Inferior parietal cortex (tissue), 1 donor: ENCODE measurements at regions not wholly inside any gene's neighbourhood (a gene's known extent, or its start where the extent isn't known, plus 50 kb on each side); places are given as distances from the start of the nearest gene placed in this dataset.
"Not testable (repeated sequence)": the region's sequence is repeated elsewhere in the genome, so short reads cannot be mapped to it uniquely, and the experiment has no call there.

Experiments
- DNase-seq: peaks from one replicate; pipeline ENCODE4 v3.0.0-alpha.2; 2016; ENCODE audit errors: extremely low spot score

- DNase-seq, result no peak
Measured at GRCh38 chr4:125594056-125594602, 279.4 kb downstream of the FAT4 start.

GRCh38 chr4:125605926-125606325 is 291.2 kb downstream of the FAT4 start:
- not testable (repeated sequence) for DNase-seq

DNA sequence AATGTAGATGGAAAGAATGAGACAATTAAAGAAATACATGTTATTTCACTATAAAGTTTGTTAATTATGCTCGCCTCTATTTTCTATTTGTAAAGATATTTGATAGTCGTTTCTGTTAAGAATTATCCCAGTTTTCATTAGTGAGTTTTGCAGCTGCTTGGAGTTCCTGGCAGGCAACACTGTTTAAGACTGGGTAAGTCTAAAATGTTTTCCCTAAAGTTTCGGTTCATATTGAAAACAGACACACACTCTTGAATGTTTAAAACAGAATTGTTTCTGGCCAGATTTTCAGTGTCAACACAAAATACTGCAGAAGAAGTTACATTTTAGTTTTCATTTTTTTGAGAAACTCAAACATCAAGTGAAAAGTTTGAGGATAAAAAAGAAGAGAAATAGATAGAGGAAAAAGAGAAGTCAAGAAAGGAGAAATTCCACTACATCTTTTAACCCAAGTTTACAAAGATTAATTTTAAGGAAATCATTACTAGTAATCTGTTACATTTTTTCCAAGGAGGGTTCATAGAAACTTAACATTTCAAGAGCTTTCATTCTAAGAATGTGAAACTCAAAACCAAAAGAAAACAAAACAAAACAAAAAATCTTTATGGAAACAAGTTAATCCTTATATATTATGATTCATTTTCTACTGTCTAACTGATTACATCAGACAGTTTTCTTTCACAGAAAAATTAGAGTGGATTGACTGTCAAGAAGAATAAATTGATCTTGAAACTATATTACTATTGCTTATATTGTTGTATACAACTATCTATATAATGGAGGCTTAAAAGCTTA is 305.5 kb downstream of the FAT4 start:
- DNase-seq, result no peak

DNA sequence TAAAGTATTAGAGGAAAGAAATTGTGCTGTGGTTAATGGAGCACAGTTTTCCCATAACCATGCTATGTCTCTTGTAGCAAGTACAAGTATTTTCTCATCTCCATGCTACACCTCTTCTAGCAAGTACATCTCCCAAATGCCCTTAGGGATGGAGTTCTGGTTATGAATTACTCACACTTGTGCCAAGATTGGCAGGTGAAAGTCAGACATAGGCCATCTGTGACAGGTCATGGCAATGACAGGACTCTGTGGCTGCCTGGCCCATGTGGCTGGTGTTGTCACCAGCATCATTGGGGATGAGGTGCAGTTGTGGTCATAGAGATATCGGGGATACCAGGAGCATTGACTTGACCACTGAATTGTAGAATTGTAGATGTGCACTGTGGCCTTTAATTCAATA is 310.2 kb downstream of the FAT4 start:
- no peak for DNase-seq

GRCh38 chr4:125626946-125627345 is 312.2 kb downstream of the FAT4 start:
- DNase-seq, result no peak

GRCh38 chr4:125639182-125639621 is 324.4 kb downstream of the FAT4 start:
- DNase-seq, result no peak

GRCh38 chr4:125641611-125642010 is 326.9 kb downstream of the FAT4 start:
- no peak for DNase-seq

- DNase-seq, result no peak
Measured at GRCh38 chr4:125642645-125643044, 327.9 kb downstream of the FAT4 start.

- no peak for DNase-seq
Measured at GRCh38 chr4:125649452-125649851, 334.7 kb downstream of the FAT4 start.

- no peak for DNase-seq
Measured at GRCh38 chr4:125650557-125650956, 335.8 kb downstream of the FAT4 start.

DNA sequence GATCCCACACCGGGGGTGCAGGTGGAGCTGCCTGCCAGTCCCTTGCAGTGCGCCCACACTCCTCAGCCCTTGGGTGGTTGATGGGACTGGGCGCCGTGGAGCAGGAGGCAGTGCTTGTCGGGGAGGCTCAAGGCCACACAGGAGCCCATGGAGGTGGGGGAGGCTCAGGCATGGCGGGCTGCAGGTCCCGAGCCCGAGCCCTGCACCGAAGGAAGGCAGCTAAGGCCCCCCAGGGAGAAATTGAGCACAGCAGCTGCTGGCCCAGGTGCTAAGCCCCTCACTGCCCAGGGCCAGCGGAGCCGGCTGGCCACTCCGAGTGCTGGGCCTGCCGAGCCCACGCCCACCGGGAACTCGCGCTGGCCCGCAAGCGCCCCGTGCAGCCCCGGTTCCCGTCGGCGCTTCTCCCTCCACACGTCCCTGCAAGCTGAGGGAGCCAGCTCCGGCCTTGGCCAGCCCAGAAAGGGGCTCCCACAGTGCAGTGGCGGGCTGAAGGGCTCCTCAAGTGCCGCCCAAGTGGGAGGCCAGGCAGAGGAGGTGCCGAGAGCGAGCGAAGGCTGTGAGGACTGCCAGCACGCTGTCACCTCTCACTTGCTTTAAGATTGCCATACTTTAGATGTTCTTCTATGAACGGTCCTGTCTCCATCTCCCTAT is 337.1 kb downstream of the FAT4 start:
- DNase-seq, result not testable (repeated sequence)

GRCh38 chr4:125658773-125659172 is 344.0 kb downstream of the FAT4 start:
- DNase-seq, result no peak

- no peak for DNase-seq
Measured at GRCh38 chr4:125663896-125664767, 349.4 kb downstream of the FAT4 start.

DNA sequence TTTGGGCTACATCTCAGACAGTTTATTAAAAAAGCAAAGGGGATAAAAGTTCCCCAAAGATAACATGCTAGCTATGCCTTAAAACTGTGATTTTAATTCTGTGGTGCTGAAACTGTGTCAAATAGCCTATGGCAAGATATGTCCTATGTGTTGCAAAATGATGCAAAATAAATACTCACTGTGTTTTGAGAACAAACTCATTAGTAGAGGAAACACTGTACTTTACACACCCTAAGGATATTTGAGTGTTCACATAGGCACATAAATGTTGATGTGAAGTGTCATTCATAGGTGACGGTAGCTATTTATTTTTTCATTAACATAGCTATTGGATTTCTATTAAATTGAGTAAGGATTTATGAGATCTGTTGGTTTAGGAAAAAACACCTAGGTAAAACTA is 351.9 kb downstream of the FAT4 start:
- DNase-seq, result no peak

GRCh38 chr4:125676156-125676555 is 361.4 kb downstream of the FAT4 start:
- no peak for DNase-seq

DNA sequence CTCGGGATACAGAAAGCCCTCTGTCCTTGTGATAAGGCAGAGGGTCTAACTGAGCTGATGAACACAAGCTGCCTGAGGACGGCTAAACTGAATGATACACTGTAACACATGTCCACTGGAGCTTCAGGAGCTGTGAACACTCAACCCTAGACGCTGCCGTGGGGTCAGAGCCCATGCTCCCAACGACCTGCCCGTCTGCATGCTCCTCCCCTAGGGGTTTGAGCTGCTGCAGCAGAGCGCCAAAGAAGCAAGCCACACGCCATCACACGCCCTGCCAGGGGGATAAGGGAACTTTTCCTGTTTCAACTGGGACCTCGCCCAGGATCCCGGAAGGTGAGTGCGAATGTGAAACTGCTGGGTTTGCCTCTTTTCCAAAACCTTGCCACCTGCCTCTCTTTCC is 361.8 kb downstream of the FAT4 start:
- DNase-seq, result no peak

GRCh38 chr4:125677665-125678307 is 363.0 kb downstream of the FAT4 start:
- DNase-seq, result no peak

DNA sequence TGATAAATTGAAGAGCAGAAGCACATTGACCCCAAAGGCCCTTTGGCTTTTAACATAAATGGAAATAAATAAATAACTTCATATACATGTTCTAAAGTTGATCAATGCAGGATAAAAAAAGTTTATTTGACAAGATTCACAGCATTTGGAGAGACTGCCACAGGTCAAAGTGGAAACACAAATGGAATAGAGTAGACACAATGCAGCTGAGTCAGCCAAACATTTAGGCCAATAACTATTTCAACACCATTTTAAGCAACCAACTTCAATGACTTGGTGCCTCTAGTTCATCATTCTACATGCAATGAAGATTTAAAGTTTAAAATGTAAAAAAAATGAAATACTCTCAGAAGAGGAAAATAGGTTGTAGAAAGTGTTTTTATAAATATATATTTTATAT is 365.2 kb downstream of the FAT4 start:
- DNase-seq, result no peak

DNA sequence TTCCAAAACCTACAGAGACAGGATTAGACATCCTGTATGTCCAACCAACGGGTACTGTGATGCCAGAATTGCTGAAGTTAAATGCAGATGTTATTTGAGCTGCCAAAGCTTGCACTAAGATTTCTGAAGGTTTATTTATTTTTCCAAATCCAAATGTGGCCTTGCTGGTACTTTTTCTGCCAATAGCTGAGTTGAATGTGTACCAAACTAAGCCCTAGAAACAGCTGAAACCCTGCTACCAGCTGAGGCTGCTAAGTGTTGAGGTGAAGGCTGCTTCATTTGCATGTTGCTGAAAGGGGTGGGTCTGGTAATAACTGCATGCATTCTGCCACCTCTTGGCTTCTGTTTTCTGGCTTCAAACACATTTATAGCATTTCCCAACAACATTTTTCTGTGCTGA is 366.5 kb downstream of the FAT4 start:
- DNase-seq, result no peak

DNA sequence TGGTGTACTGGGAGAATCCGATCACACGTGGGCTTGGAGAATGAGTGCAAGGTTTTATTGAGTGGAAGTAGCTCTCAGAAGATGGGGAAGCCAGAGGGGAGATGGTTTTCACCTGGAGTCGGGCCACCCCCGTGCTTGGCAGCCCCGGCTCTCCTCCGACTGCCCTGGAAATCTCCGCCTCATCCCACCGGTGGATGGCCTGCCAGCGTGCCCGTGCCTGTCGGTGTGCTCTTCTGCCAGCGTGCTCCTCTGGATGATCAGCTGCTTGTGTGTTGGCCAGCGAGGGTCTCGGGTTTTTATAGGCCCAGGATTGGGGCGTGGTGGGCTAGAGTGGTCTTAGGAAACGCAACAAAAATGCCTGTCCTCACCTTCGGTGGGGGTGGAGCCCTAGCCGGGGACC is 368.0 kb downstream of the FAT4 start:
- DNase-seq, result no peak

DNA sequence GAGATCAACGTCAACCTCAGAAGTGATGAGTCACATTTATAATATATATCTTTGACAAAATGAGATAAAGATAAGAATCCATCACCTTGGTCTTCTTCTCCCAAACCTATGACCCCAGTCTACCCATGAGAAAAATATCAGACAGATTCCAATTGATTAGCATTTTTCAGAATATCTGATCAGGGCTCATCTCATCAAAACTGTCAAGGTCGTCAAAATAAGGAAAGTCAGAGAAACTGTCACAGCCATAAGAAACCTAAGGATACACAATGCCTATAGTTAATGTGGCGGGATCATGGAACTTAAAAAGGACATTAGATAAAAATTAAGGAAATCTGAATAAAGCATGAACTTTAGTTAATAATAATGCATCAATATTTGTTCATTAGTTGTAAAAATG is 374.1 kb downstream of the FAT4 start:
- DNase-seq, result no peak

GRCh38 chr4:125689805-125690204 is 375.1 kb downstream of the FAT4 start:
- DNase-seq, result no peak
